GM18502 (cell line): ENCODE measurements at regions not wholly inside any gene's neighbourhood (a gene's known extent, or its start where the extent isn't known, plus 50 kb on each side); places are given as distances from the start of the nearest gene placed in this dataset.

Experiments used
- ATAC-seq: cut with Tn5 transposase; IDR thresholded peaks from one replicate; pipeline ENCODE4 v1.9.1; 2021; ENCODE audit warnings: mild to moderate bottlenecking; ENCODE audit not compliant: unreplicated experiment, poor library complexity

DNA sequence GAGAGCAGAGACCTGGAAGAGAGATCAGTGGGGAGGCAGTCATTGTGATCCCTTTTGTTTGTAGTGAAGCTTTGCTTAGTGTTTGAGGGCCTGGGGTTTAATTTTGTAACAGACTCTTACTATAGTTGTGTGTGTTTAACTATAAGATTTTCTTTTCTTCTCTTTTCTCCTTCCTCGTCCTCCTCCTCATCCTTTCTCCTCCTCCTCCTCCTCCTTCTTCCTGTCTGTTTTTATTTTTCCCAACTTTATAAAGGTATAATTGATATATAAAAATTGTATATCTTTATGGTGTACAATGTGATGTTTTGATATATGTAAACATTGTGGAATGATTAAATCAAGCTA is 71.2 kb upstream of the MACF1 start:
- ATAC-seq: no peak

DNA sequence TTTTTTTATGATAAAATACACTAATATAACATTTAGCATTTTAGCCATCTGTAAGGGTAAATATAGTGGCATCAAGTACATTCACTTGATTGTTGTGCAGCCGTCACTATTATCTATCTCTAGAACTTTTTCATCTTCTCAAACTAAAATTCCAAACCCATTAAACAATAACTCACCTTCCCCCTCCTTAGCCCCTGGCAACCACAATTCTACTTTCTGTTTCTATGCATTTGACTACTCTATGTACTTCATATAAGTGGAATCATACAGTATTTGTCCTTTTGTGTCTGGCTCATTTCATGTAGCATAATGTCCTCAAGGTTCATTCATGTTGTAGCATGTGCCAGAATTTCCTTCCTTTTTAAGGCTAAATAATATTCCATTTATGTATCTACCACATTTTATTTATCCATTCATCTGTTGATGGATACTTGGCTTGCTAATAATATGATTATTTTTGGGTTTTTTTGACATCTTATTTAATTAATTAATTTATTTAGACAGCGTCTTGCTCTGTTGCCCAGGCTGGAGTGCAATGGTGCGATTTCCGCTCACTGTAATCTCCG is 69.6 kb upstream of the MACF1 start:
- ATAC-seq: no peak

DNA sequence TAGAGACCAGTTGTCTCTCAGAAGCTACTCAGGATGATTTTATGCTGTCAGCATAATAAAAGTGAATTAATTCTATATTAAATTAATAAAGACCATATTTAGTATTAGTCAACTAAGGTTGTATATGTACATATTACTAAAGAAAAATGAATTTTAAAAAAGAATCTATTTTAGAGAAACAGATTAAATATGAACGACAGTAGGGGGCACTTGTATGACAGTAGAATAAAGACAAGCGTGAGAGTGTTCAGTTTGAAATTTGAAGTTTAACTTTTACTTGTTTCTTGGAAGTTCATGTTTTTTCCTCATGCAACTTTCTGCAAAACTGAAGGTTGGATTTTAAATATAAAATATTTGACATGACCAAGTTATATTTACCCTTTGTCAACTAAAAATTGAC is 67.9 kb upstream of the MACF1 start:
- no peak for ATAC-seq

DNA sequence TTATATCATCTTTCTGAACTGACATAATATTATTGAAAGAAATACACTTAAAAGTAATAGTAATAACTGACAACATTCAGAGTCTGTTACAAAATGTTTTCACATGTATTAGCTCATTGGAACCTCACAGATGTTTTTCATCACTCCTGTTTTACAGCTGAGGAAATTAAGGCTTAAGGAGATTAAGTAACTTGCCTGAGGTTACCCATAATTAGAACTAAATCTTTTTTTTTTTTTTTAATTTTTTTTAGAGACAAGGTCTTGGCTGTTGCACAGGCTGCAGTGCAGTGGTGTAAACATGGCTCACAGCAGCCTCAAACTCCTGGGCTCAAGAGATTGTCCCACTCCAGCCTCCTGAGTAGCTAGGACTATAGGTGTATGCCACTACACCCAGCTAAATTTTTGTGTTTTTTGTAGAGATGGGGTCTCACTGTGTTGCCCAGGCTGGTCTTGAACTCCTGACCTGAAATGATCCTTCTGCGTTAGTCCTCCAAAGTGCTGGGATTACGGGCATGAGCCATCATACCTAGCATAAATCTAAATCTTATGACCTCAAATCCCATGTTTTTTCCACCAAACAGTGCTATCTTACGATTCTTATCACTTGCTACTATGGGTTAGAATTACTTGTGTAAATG is 64.7 kb upstream of the MACF1 start:
- no peak for ATAC-seq

DNA sequence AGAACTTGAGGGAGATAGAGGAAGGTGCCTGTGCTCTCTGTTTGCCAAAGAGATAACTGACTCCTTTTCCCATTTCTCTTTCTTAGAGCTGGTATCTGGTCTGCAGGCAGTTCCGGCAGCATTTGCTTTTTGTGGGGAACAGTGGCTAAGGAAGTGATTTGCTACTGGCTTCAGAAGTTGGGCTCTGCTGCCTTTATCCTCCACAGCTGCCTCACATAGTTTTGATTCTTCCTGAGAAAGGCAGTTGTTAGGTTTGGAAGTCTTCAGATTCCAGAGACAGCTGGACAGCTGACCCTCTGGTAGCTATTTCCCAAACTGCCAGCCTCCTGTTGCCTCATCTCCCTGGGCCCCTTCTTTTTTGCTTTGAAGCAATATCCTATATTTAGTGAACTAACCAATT is 62.6 kb upstream of the MACF1 start:
- no peak for ATAC-seq

DNA sequence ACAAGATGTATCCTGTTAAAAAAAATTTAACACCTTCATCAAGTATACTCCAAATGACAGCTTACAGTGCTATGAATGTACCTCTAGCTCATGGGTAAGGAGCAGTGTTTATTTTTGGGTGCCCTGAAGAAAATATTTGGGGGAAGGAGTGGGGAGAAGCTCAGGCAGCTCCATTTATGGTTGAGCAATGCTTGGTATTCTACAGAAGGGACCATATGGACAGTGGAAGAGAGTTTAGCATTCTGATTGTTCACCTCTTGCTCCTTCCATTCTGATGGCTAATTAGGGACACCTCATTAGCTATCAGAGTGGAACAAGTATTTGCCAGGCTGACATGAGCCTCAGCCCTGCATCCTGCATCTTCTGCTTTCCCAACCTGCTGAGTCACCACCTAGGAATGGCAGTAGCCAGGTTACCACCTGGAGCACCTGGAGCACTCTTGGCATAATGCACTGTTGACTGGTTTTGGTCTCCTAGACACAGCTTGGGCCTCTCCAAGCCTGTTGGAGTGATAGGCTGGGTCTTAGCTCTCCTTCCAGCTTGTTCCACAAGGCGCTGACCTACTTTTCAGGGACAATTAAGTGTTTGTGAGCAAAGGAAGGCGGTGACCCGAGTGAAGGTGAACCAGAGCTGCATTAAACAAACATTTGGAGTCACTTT is 62.0 kb upstream of the MACF1 start:
- no peak for ATAC-seq

DNA sequence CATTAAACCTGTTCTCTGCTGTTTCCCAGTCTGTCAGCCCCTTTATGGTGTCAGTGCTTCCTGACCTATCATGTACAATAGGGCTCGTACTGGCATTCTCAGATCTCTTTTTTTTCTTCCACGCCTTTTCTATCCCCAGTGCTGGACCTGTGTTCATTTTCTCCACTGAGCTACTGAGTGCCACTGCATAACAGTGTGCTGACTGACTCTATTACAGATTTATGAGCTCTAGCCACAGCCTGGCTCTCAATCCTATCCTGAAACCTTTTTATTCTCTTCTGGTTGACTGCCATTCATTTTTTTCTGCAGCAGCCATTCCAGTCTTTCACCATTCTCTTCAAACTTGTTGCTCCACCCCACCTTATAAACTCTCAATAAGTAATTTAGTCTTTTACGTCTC is 59.6 kb upstream of the MACF1 start:
- ATAC-seq: no peak

DNA sequence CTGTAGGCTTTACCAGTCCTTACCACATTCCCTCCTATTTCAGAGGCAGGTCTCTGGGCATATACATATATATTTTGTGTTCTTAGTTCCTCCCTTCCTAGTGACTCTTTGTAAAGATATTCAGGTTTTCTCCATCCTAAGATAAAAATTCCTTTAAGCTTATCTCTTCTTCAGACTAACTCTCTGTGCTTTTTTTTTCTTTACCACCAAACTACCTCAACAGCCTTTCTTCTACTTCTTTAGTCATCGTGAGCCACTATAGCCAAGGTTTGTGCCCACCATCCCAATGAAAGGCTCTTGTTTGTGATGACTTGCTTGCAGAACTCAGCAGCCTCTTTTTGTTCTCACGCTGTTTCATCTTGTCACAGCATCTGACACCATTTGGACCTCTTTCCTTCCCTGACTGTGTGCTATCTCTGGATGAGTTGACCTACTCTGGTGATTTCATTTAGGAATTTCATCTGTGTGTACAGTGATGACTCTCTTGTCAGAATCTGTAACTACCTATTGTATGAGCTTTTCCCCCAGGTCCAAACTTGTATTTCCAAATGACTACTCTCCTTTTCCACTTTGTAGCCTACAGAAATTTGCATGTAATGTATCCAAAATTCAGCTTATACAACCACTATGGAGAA is 59.0 kb upstream of the MACF1 start:
- no peak for ATAC-seq

DNA sequence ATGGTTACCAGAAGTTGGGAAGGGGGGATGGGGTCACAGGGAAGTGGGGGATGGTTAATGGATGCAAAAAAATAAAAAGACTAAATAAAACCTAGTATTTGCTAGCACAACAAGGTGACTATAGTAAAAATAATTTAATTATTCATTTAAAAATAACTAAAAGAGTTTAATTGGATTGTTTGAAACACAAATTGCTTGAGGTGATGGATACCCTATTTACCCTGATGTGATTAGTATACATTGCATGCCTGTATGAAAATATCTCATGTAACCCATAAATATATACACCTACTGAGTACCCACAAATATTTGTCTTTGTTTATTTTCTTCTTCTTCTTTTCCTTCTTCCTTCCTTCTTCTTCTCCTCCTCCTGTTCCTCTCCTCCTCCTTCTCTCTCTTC is 57.8 kb upstream of the MACF1 start:
- ATAC-seq: no peak

DNA sequence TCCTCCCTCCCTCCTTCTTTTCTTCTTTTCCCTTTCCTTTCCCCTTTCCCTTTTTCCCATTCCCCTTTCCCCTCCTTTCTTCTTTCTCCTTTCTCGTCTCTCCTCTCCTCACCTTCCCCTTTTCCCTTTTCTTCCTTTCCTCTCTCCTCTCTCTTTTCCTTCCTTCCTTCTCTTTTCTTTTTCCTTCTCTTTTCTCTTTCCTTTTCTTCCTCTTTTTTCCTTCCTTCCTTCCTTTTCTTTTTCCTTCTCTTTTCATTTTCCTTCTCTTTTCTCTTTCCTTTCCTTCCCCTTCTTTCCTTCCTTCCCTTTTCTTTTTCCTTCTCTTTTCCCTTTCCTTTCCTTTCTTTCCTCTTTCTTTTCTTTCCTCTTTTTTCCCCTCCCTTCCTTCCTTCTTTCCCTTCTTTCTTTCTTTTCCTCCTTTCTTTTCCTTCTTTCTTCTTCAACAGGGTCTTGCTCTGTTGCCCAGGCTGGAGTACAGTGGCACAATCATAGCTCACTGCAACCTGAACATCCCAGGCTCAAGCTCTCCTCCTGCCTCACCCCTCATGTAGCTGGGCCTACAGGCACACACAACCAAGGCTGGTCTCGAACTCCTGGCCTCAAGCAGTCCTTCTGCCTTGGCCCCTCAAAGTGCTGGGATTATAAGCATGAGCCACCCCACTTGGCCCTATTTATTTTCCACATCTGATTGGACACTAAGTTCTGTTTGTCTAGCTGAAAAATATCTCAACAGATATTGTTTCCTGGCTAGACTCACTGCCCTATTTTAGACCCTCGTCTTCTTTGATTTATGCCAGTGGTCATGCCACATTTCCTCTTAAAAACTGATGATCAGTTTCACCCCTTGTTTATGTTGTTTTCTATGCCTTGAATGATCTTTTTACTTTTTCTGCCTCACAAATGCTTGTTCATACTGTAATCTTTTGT is 57.1 kb upstream of the MACF1 start:
- ATAC-seq: no peak

DNA sequence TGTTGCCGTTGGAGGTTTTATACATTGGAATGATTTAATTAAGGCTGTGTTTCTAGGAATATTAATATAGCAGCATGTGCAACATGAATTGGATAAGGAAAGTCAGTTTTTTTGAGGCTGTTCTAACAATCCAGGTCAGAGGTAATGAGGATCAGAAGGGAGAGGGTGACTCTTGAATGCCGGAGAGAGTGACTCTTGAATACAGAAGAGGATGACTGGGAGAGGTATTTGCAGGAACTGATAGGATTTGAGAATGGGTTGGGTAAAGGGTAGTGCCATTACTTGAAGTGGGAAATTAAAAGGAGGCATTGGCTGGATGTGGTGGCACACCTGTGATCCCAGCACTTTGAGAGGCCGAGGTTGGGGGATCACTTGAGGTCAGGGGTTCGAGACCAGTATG is 55.6 kb upstream of the MACF1 start:
- no peak for ATAC-seq

DNA sequence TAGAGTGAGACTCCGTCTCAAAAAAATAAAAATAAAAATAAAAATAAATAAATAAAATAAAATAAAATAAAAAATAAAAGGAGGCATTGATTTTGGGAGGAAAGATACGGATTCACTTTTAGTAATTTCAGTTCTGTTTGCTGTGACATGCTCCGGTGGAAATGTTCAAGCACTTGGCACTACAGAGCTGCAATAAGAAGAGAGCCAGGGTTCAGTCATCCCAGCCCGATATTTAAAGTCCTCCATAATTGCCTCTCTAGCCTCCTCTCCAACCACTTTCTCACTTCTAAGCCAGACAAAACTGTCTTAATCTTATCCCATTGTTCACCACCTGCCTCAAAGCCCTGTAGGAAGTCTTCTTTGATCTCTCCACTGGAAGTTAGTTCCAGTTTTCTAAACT is 55.0 kb upstream of the MACF1 start:
- no peak for ATAC-seq

DNA sequence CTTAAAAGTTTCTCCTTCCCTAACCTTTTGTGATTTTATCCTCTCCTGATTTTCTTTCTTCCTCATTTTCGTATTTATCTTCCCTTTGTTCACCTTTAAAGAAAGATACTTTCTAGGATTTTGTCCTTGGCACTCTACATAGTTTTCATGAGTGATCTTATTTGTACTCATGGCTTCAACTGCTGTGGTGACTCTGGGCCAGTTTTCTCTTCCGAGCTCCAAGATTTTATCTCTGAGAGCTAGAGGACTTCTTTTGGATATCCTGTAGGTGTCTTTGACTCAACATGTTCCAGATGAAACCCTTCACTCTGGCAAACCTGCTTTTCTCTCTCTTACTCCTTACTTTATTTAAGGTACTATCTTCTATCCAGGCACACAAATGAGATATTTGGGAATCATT is 53.7 kb upstream of the MACF1 start:
- ATAC-seq: no peak

DNA sequence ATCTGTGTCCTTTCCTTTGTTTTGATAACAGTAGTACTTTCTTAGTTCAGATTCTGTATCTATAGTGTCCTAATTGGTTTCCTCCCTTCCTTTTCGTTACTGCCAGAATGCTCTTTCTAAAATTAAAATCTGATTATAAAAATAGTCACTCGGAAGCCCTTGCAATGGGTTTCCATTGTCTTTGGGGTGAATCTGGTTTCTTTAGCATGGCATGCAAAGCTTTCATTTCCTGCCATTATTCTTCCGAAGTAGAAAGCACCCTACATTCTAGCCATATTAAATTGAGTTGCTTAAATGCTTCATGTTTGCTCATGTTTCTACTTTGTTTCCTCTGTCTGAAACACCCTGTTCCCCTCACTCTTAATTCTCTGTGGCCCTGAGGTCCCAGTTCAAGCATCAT is 53.2 kb upstream of the MACF1 start:
- ATAC-seq: no peak

DNA sequence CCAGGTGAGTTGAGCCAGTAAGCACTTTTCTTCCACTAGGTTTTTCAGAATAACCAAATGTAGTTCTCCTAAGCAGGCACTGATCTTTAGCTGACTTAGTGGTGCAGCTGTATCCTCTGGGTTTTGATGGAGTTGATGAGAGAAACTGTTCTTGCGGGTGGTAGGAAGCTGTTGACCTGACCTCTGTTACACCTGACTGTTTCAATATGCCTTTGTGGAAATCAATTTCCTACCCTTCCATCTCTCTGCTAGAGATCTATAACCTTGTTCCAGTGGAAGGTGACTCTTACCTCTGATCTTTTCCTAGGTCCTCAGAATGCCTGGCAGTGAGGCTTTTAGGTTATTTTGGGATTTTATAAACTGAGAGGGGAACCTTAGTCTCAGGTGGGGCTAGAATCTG is 51.6 kb upstream of the MACF1 start:
- ATAC-seq: no peak

DNA sequence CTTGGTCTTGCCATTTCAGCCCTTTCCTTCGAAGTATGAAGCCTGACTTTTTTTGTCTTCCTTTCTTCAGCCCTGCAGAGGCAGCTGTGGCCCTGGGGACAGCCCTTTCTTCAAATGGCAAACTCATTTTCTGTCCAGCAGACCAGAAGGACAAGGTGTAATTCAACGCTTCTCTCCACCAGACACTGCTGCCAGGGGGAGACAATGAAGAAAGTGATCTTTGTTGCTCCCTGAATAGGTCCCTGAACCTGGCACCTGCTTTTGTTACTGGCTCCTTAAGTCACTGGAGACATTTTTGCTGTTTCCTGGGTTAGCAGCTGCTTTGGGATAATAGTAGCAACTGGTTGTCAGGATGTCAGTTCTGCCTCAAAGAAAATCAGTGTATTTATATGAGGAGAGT is 50.8 kb upstream of the MACF1 start:
- ATAC-seq: no peak

DNA sequence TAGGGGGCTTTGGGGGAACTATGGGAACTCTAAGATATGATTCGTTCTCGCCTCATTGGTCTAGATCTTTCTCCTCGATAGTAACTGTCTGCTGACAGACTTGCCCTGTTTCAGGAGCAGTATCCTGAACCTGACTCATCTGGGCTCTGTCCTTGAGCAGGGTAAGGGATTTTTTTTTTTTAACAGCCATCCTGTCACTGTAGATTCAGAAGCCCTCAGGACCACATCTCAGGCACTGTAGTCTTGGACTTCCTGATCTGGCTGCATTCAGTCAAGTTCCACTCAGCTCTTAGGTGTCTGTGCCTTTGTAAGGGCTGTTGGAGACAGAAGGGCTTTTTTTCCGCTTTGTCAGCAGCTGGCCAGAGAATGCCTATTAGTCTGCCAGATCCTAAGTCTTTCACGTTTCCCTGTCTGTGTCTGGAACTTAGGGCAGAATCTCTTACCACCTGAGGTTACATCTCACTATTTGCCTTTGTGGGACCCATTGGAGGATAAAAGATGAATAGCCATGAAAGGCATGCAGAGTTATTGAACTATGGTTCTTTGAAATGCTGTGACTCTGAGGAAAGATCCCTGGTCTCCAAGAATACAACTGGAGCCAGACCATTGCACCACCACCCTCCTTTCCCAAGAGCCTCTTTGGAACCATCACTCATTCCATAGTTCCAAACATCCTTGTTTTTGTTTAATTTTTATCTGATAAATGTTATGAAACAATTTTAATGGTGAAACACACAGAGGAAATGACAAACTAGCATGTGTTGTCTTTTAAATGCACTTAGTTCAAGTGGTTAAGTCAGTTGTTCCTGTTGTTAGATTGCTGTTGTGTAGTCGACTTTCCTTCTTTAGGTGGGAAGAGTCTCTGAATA is 49.7 kb upstream of the MACF1 start:
- no peak for ATAC-seq
